ENCODE measurements at regions not wholly inside any gene's neighbourhood (a gene's known extent, or its start where the extent isn't known, plus 50 kb on each side); places are given as distances from the start of the nearest gene placed in this dataset.

- no peak for TF ChIP-seq CTCF (IDR thresholded peaks at IDR 0.05; ENCODE audit: low read depth, low read length)
- no peak for TF ChIP-seq EZH2phosphoT487 (IDR thresholded peaks at IDR 0.05; ENCODE audit: low read depth)
These were observed 822.7 kb downstream of the NTRK3 start for GRCh38 chr15:87433871-87434270.
